Fibroblast of lung (primary cell): ENCODE measurements at regions not wholly inside any gene's neighbourhood (a gene's known extent, or its start where the extent isn't known, plus 50 kb on each side); places are given as distances from the start of the nearest gene placed in this dataset.

Experiments used
- EZH2 ChIP-seq: IDR thresholded peaks from 2 replicates; pipeline ENCODE4 v1.5.1; 2012; ENCODE audit warnings: low read length, control low read depth, mild to moderate bottlenecking; ENCODE audit errors: missing control alignments
- TF ChIP-seq, protein P1 (sequence below), 2 donors: IDR thresholded peaks in 1 of 2; conservative IDR thresholded peaks in 1 of 2; 1 replicate in 1 of 2; 2 replicates in 1 of 2; pipeline ENCODE4 v1.5.1; 2011 to 2012; ENCODE audit warnings: low read length in 2 of 2, control low read depth in 1 of 2, inconsistent platforms in 1 of 2, low read depth in 1 of 2, mild to moderate bottlenecking in 1 of 2

DNA sequence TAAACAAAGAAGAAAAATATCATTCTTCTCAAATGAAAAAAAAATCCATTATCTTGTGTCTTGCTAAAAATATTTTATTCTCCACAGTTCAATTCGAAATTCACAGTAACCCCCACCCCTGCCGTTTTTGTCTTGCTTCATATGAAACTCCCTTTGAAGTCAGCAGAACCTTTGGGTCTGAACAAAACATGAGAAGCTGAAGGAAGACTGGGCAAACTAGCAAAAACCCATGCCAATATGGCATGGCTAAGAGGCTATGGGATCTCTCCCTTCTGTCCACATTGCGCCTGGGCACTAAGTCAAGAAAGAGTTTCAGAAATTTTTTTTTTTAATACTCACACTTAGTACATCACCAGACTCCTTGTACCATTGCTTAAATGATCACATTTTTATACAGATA, 136.0 kb upstream of the SMIM31 start:
- TF ChIP-seq, protein P1, sequence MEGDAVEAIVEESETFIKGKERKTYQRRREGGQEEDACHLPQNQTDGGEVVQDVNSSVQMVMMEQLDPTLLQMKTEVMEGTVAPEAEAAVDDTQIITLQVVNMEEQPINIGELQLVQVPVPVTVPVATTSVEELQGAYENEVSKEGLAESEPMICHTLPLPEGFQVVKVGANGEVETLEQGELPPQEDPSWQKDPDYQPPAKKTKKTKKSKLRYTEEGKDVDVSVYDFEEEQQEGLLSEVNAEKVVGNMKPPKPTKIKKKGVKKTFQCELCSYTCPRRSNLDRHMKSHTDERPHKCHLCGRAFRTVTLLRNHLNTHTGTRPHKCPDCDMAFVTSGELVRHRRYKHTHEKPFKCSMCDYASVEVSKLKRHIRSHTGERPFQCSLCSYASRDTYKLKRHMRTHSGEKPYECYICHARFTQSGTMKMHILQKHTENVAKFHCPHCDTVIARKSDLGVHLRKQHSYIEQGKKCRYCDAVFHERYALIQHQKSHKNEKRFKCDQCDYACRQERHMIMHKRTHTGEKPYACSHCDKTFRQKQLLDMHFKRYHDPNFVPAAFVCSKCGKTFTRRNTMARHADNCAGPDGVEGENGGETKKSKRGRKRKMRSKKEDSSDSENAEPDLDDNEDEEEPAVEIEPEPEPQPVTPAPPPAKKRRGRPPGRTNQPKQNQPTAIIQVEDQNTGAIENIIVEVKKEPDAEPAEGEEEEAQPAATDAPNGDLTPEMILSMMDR (conservative IDR thresholded peaks at IDR 0.05 in 1 of 2, IDR thresholded peaks at IDR 0.05 in 1 of 2; ENCODE audit: low read depth in 1 of 2, low read length in 2 of 2) = no peak
- TF ChIP-seq EZH2 = no peak
